Esophagus muscularis mucosa (tissue), 4 donors: ENCODE measurements at regions not wholly inside any gene's neighbourhood (a gene's known extent, or its start where the extent isn't known, plus 50 kb on each side); places are given as distances from the start of the nearest gene placed in this dataset.

ENCODE experiments used
- DNase-seq: peaks from one replicate; pipeline ENCODE4 v3.0.0-alpha.2; 2017; ENCODE audit errors: extremely low spot score
- H3K27ac ChIP-seq, 4 donors: fragments of 200-600 bp; sonication (generic); replicated peaks in 1 of 4; 1 replicate in 3 of 4; 2 replicates in 1 of 4; pipeline ENCODE4 v1.5.1; 2016 to 2019; ENCODE audit warnings: mild to moderate bottlenecking in 1 of 4
- H3K27me3 ChIP-seq, 4 donors: fragments of 200-600 bp; sonication (generic); one replicate each; pipeline versions ENCODE4 v1.5.1 to v1.6.0; 2016 to 2019
- H3K36me3 ChIP-seq, 4 donors: fragments of 200-600 bp; sonication (generic); one replicate each; pipeline ENCODE4 v1.5.1; 2016 to 2019
- H3K4me1 ChIP-seq, 4 donors: fragments of 200-600 bp; sonication (generic); one replicate each; pipeline ENCODE4 v1.5.1; 2016 to 2019
- H3K4me3 ChIP-seq, 4 donors: fragments of 200-600 bp; sonication (generic); 1 replicate in 2 of 4; 2 replicates in 2 of 4; pipeline ENCODE4 v1.5.1; 2016 to 2019; ENCODE audit warnings: mild to moderate bottlenecking in 4 of 4, moderate library complexity in 1 of 4
- H3K9me3 ChIP-seq, 4 donors: fragments of 200-600 bp; sonication (generic); 1 replicate in 3 of 4; 2 replicates in 1 of 4; pipeline ENCODE4 v1.5.1; 2016 to 2019
- CTCF ChIP-seq, 3 experiments: fragments of 200-600 bp in 2 of 3; fragments of 450-650 bp in 1 of 3; sonication (generic) in 2 of 3; IDR thresholded peaks; one replicate each; pipeline ENCODE4 v1.5.1; 2017 to 2019; ENCODE audit warnings: antibody characterized with exemption in 3 of 3, mild to moderate bottlenecking in 2 of 3, moderate library complexity in 1 of 3
- EP300 ChIP-seq: sonication (generic); formaldehyde crosslinking; IDR thresholded peaks from one replicate; pipeline ENCODE4 v1.6.1; 2017; ENCODE audit warnings: antibody characterized with exemption
- POLR2A ChIP-seq: fragments of 450-650 bp; IDR thresholded peaks from one replicate; pipeline ENCODE4 v1.6.1; 2017; ENCODE audit warnings: antibody characterized with exemption, moderate library complexity, mild to moderate bottlenecking, low read depth
- POLR2AphosphoS5 ChIP-seq, 2 donors: sonication (generic); formaldehyde crosslinking; IDR thresholded peaks; one replicate each; pipeline ENCODE4 v1.6.1; 2017; ENCODE audit warnings: antibody characterized with exemption in 2 of 2
- WGBS: methylation state at CpG from one replicate; pipeline ENCODE4 v1.1.5; 2018; 5-methylcytosine and 5-hydroxymethylcytosine counted together
- intact Hi-C: fragments of 100-400 bp; cut with DNase I; formaldehyde crosslinking; loops from one replicate; pipeline ENCODE4 v1.15.1; 2023

DNA sequence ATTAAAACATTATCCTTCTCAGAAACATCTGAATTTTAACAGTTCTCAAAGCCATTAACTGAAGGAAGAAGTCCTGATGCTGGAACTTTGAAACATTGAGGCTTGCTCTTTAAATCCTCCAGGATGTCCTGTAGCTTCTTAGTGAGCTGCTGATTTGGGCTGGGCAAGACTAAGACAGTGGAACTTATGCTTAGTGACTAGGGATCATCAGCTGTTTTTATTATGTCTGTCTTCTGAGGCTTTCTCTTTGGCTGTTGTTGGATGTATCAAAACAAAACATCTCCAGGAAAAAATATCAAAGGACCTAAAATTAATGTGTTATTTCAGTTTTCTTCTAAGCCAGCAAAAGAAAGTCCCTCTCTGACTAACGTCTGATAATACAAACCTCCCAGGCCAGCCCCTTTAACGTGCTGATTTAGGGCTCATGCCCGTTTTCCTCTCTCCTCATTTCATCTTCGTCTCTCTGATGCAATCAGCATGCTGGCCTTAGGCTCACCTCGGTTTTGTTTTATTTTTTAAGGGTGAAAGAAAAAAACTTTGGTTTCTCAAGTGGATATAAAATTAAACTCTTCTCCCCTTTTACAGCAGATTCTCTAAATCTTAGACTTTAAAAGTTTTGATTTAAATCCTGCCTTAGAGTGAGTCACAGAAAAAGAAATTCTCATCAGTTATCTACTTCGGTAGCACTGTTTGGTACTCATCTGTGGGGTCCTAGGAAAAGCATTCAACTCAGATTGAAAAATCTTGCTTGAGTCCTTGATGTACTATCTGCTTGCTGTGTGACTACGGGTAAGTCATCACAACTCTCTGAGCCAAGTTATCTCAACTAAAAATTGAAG lies 106.2 kb upstream of the CCDC91 start:
- no peak for TF ChIP-seq EP300
- no peak for DNase-seq
- no peaks in the 10 kb centered on the region for H3K36me3 ChIP-seq
- H3K27ac ChIP-seq, result no peak overlapping the region
- intact Hi-C loops, result no loop called here
- peaks cover 0 to 2% (median 0%) of the 10 kb centered on the region in 4 donors for H3K4me1 ChIP-seq
- H3K4me3 ChIP-seq, result no peak overlapping the region
- H3K9me3 ChIP-seq, result no peaks in the 10 kb centered on the region
- no peaks in the 10 kb centered on the region for H3K27me3 ChIP-seq
- 61% methylated on average over 7 of the region's 7 CpGs for WGBS

DNA sequence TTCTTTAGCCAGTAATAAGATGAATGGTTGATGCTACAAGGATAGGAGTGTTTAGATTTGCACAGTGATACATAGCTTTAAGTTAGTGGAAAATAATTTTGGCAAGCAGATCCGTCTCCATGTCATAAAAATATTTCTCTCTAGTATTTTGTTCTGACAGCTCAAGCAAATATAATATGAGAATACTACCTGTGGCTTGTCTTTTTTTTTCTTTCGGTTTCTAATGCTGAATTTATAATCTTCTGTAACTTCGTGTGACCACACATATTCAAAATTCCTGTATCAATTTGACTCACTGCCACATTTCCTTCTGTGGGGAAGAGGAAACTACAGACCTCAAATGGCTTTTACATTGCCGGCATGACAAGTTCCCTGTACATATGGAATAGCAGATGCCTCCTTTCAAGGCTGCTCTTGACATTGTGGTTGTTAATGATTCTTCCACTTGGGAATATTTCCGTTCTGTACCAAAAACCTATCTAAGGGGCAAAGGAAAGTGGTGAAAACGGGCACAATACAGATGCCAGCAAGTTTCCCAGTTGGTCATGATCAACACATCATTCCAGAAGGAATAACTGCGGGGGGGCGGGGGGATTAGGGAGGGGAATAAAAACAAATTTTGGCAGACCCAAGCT lies 103.6 kb upstream of the CCDC91 start:
- no peak for DNase-seq
- Histone ChIP-seq H3K4me3 (no peak overlapping the region), H3K4me1 (peaks cover 0 to 3% (median 0%) of the 10 kb centered on the region in 4 donors), H3K27ac (no peak overlapping the region), H3K9me3 (no peaks in the 10 kb centered on the region), H3K27me3 (no peaks in the 10 kb centered on the region), H3K36me3 (no peaks in the 10 kb centered on the region)
- intact Hi-C loops, result no loop called here
- 41% methylated on average over 8 of the region's 8 CpGs for WGBS
- TF ChIP-seq EP300 (no peak), POLR2AphosphoS5 (IDR thresholded peaks at IDR 0.05) (no peak), CTCF (IDR thresholded peaks at IDR 0.05) (no peak), POLR2A (no peak)

- H3K4me1 ChIP-seq, result peaks cover 0 to 3% (median 0%) of the 10 kb centered on the region in 4 donors
- intact Hi-C loops, result no loop called here
- no peaks in the 10 kb centered on the region for H3K36me3 ChIP-seq
- no peaks in the 10 kb centered on the region for H3K27me3 ChIP-seq
- no peaks in the 10 kb centered on the region for H3K9me3 ChIP-seq
- TF ChIP-seq POLR2AphosphoS5 (IDR thresholded peaks at IDR 0.05) (no peak), POLR2A (no peak)
- whole genome bisulfite sequencing, result 80% methylated on average over 3 of the region's 3 CpGs
- no peak for DNase-seq
- H3K4me3 ChIP-seq, result no peak overlapping the region
- H3K27ac ChIP-seq, result no peak overlapping the region
Measured at GRCh38 chr12:28088566-28089272, 101.5 kb upstream of the CCDC91 start.

GRCh38 chr12:28089338-28089737 lies 100.9 kb upstream of the CCDC91 start:
- intact Hi-C loops, result no loop called here

DNA sequence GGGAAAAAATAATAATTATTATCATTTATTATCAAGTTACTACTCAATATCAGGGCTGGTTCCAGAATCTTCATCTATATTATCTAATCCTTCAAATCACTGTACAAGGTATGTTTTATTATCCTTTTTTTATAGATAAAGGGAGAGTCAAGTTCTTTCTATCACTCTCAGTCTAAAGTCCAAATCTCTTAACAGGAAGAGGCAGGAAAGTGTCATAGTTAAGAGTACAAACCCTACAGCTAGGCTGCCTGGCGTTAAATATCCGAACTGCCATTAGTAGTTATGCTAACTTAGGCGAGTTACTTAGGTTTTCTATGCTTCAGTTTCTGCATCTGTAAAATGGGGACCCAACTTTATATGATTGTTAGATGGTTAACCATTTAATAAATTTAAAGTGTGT lies 99.4 kb upstream of the CCDC91 start:
- WGBS, result 96% methylated on average over 3 of the region's 3 CpGs
- intact Hi-C loops, result no loop called here
- TF ChIP-seq POLR2AphosphoS5 (IDR thresholded peaks at IDR 0.05), result no peak
- no peak for TF ChIP-seq EP300
- no peak for TF ChIP-seq CTCF (IDR thresholded peaks at IDR 0.05)
- TF ChIP-seq POLR2A, result no peak
- Histone ChIP-seq H3K4me1 (peaks cover 0 to 3% (median 0%) of the 10 kb centered on the region in 4 donors), H3K27me3 (no peaks in the 10 kb centered on the region), H3K36me3 (no peaks in the 10 kb centered on the region), H3K27ac (no peak overlapping the region), H3K4me3 (no peak overlapping the region), H3K9me3 (no peaks in the 10 kb centered on the region)
- DNase-seq, result no peak

More at GRCh38 chr12:28089338-28089737, 100.9 kb upstream of the CCDC91 start:
- no peak for TF ChIP-seq POLR2AphosphoS5 (IDR thresholded peaks at IDR 0.05)
- Histone ChIP-seq H3K4me1 (peaks cover 0 to 3% (median 0%) of the 10 kb centered on the region in 4 donors), H3K27ac (no peak overlapping the region), H3K9me3 (no peaks in the 10 kb centered on the region), H3K36me3 (no peaks in the 10 kb centered on the region), H3K4me3 (no peak overlapping the region), H3K27me3 (no peaks in the 10 kb centered on the region)
- no peak for DNase-seq
- WGBS, result 53% methylated on average over 5 of the region's 5 CpGs

- DNase-seq, result no peak
- 91% methylated on average over 4 of the region's 4 CpGs for WGBS
- intact Hi-C loops, result no loop called here
Measured at GRCh38 chr12:28092396-28092795, 97.9 kb upstream of the CCDC91 start.

More at GRCh38 chr12:28092396-28092795, 97.9 kb upstream of the CCDC91 start:
- no peaks in the 10 kb centered on the region for H3K27me3 ChIP-seq
- H3K4me3 ChIP-seq, result no peak overlapping the region
- no peak overlapping the region for H3K27ac ChIP-seq
- TF ChIP-seq POLR2AphosphoS5 (IDR thresholded peaks at IDR 0.05), result no peak
- TF ChIP-seq POLR2A, result no peak
- no peak for TF ChIP-seq CTCF (IDR thresholded peaks at IDR 0.05)
- TF ChIP-seq EP300, result no peak
- no peaks in the 10 kb centered on the region for H3K36me3 ChIP-seq
- H3K9me3 ChIP-seq, result no peaks in the 10 kb centered on the region
- H3K4me1 ChIP-seq, result peaks cover 0 to 3% (median 0%) of the 10 kb centered on the region in 4 donors
